Neural progenitor cell (in vitro differentiated cells): ENCODE measurements at regions not wholly inside any gene's neighbourhood (a gene's known extent, or its start where the extent isn't known, plus 50 kb on each side); places are given as distances from the start of the nearest gene placed in this dataset.

Experiments used
- CTCF ChIP-seq: fragments of 200-600 bp; sonication (generic); IDR thresholded peaks from 2 replicates; pipeline ENCODE4 v1.5.1; 2017; ENCODE audit warnings: antibody characterized with exemption, mild to moderate bottlenecking
- EZH2 ChIP-seq: fragments of 200-600 bp; sonication (generic); IDR thresholded peaks from 2 replicates; pipeline ENCODE4 v1.6.1; 2017; ENCODE audit warnings: antibody characterized with exemption, mild to moderate bottlenecking, moderate library complexity

GRCh38 chr2:221336967-221337366, 235.1 kb downstream of the EPHA4 start:
- TF ChIP-seq EZH2 (no peak), CTCF (no peak)
